Fibroblast of mammary gland (primary cell): ENCODE measurements at regions not wholly inside any gene's neighbourhood (a gene's known extent, or its start where the extent isn't known, plus 50 kb on each side); places are given as distances from the start of the nearest gene placed in this dataset.
A peak's percentile ranks its signal among the peaks of the same experiment; 100 is the strongest.

Source experiments
- DNase-seq: peaks from one replicate; pipeline ENCODE4 v3.0.0-alpha.2; 2010; ENCODE audit warnings: low read depth
- H3K4me3 ChIP-seq: 2 replicates; pipeline ENCODE4 v1.5.1; 2011; ENCODE audit warnings: low read depth, mild to moderate bottlenecking, low read length, moderate library complexity; ENCODE audit not compliant: control insufficient read depth
- TF ChIP-seq, protein P1 (sequence below): conservative IDR thresholded peaks from 2 replicates; pipeline ENCODE4 v1.5.1; 2011; ENCODE audit warnings: low read depth, low read length, inconsistent platforms; ENCODE audit not compliant: control insufficient read depth, insufficient read depth

DNA sequence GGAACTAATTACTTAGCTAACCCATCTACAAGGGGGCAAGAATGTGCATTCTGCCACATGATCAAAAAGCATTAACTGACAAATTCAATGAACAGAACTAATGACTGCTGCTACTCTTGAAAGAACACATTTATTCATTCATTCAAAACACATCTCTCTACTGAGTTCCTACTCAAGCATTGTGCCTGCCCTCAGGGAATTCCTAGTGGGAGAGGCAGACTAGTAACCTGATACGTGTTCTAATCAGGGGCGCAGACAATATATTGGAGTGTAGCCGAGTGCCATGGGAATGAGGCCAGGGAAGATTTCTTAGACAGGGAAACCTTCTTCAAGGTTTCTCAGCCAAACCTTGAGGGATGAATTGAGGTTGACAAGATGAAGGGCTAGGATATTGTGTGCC is 56.7 kb upstream of the PAPPA start:
- peak; percentile 48 for DNase-seq
- no peak overlapping the region for H3K4me3 ChIP-seq
- TF ChIP-seq, protein P1, sequence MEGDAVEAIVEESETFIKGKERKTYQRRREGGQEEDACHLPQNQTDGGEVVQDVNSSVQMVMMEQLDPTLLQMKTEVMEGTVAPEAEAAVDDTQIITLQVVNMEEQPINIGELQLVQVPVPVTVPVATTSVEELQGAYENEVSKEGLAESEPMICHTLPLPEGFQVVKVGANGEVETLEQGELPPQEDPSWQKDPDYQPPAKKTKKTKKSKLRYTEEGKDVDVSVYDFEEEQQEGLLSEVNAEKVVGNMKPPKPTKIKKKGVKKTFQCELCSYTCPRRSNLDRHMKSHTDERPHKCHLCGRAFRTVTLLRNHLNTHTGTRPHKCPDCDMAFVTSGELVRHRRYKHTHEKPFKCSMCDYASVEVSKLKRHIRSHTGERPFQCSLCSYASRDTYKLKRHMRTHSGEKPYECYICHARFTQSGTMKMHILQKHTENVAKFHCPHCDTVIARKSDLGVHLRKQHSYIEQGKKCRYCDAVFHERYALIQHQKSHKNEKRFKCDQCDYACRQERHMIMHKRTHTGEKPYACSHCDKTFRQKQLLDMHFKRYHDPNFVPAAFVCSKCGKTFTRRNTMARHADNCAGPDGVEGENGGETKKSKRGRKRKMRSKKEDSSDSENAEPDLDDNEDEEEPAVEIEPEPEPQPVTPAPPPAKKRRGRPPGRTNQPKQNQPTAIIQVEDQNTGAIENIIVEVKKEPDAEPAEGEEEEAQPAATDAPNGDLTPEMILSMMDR, result no peak

DNA sequence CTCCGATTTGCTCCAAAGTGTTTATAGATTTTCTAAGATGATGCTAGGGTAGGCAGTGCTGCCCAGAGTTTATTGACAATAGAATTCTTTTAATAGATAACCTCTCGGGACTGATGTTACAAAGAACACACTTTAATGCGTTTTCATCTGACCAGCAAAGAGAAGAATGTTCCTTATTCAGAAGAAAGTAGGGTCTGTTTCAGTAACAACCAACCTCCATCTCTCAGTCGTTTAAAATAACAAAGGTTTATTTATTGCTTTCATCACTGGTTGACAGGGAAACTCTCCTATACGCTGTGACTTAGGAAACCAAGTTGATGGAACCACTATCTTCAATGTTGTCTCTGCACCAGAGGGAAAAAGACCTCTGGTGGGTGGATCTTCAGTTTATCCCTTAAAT is 55.1 kb upstream of the PAPPA start:
- H3K4me3 ChIP-seq, result no peak overlapping the region
- no peak for DNase-seq
- TF ChIP-seq, protein P1, result no peak

DNA sequence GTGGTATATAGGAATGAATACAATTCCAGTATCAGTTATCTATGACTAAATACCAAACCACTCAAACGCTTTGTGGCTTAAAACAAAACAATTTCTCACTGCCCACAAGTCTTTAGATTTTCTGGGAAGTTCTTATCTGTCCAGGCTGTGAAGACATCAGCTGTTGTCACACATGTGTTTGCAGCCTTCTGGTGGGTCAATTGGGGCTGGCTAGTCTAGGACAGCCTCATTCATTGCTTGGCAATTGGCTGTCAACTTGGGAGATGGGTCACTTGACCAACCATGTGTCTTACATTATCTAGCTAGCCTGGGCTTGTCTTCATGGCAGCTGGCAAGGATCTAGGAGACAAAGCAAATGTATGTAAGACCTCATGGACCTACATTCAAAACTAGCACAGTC is 53.8 kb upstream of the PAPPA start:
- TF ChIP-seq, protein P1, result no peak
- H3K4me3 ChIP-seq, result no peak overlapping the region
- DNase-seq, result peak; percentile 44

DNA sequence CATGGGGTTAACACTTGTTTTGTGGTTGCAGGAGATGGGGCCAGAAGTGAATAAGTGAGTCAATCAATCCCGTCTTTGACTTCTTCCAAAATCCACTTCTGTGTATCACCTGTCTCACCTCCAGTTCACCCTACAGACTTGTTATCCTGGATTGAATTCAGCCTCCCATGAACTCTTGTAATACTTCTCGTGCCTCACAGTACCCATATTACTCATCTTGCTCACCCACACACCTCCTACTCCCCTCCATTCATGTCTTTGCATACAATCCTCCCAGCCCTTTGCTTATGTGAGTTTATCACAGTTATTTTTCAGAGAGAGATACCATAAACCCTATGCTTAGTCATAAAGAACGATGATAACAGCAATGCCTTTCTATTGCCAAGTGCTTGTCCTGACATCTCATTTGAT is 52.9 kb upstream of the PAPPA start:
- DNase-seq, result peak; percentile 86
- no peak overlapping the region for H3K4me3 ChIP-seq
- TF ChIP-seq, protein P1, result no peak

DNA sequence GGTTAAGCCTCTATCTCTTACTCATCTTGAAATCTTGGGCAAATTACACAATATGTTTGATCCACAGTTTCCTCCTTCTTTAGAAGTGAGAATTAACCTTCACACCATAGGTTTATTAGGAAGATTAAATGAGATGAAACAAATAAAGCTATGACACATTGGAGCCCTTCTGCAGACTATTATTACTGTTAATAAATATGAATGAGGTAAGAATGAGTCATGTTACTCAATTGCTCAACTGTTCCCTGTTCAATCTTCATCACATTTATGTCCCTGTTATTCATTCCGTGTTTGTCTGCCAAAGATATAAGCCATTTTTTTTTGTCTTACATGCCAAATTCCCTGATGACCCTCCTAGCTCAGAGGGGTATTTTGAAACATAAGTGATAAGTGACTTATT is 52.1 kb upstream of the PAPPA start:
- TF ChIP-seq, protein P1, result no peak
- DNase-seq, result peak; percentile 96
- H3K4me3 ChIP-seq, result no peak overlapping the region

DNA sequence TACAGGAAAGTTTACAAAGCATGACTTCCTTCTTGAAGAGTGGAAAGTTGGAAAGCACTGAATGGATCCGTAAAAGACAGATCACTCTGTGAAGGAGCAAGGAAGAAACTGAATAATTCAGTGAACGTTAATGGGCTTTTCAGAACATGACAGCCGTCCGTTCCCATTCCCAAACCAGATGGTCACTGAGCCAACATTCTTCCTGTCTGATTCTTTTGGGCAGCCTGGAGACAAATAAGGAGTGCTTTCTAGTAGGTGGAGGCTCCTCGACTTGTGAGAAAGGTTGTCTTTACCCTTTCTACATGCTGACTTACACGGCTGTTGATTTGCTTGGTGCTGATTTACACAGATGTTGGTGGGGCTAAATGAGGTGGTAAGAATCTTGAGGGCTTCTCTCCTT is 51.0 kb upstream of the PAPPA start:
- no peak for DNase-seq
- H3K4me3 ChIP-seq, result no peak overlapping the region
- TF ChIP-seq, protein P1, result no peak
